ENCODE measurements at regions not wholly inside any gene's neighbourhood (a gene's known extent, or its start where the extent isn't known, plus 50 kb on each side); places are given as distances from the start of the nearest gene placed in this dataset.

DNA sequence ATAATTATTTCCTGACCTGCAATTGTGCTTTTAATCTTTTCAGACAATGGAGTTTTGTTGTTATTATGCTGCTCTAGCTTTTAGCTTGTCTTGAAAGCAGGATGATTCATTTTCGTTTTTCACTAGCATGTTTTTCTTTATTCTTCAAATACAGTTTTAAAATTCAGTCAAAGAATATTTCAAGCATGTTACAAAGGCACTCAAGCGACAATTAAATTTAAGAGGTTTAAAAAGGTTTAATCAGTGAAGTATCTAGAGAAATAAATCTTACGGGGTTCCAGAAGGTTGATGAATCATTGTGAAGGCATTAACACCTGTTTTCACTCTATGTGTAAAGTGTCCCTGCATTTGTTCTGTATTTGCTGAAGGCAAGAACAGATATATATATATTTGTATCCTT, 390.7 kb upstream of the TMEFF2 start:
- TF ChIP-seq, protein P1, sequence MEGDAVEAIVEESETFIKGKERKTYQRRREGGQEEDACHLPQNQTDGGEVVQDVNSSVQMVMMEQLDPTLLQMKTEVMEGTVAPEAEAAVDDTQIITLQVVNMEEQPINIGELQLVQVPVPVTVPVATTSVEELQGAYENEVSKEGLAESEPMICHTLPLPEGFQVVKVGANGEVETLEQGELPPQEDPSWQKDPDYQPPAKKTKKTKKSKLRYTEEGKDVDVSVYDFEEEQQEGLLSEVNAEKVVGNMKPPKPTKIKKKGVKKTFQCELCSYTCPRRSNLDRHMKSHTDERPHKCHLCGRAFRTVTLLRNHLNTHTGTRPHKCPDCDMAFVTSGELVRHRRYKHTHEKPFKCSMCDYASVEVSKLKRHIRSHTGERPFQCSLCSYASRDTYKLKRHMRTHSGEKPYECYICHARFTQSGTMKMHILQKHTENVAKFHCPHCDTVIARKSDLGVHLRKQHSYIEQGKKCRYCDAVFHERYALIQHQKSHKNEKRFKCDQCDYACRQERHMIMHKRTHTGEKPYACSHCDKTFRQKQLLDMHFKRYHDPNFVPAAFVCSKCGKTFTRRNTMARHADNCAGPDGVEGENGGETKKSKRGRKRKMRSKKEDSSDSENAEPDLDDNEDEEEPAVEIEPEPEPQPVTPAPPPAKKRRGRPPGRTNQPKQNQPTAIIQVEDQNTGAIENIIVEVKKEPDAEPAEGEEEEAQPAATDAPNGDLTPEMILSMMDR (conservative IDR thresholded peaks at IDR 0.05): no peak
- TF ChIP-seq EZH2 (IDR thresholded peaks at IDR 0.05; ENCODE audit: low read depth): no peak

Data from PC-9 (cell line).